Neutrophil (primary cell): ENCODE measurements at regions not wholly inside any gene's neighbourhood (a gene's known extent, or its start where the extent isn't known, plus 50 kb on each side); places are given as distances from the start of the nearest gene placed in this dataset.
"Not testable (repeated sequence)": the region's sequence is repeated elsewhere in the genome, so short reads cannot be mapped to it uniquely, and the experiment has no call there.

Source experiments
- H3K27ac ChIP-seq: fragments of 200-600 bp; sonication (generic); 2 replicates; pipeline ENCODE4 v1.5.1; 2016; ENCODE audit warnings: mild to moderate bottlenecking, moderate library complexity
- H3K27me3 ChIP-seq: fragments of 200-600 bp; sonication (generic); 2 replicates; pipeline ENCODE4 v1.6.0; 2016; ENCODE audit warnings: mild to moderate bottlenecking
- H3K36me3 ChIP-seq: fragments of 200-600 bp; sonication (generic); 2 replicates; pipeline ENCODE4 v1.5.1; 2017
- H3K4me1 ChIP-seq, 2 experiments: fragments of 200-600 bp in 1 of 2; sonication (generic) in 1 of 2; 1 replicate in 1 of 2; 2 replicates in 1 of 2; pipeline versions ENCODE4 v1.5.1 to v1.6.1; 2013 to 2016; ENCODE audit warnings: low read depth in 1 of 2, low read length in 1 of 2, mild to moderate bottlenecking in 1 of 2, moderate library complexity in 1 of 2; ENCODE audit not compliant: control insufficient read depth in 1 of 2, insufficient read depth in 1 of 2
- H3K4me3 ChIP-seq, 2 experiments: fragments of 200-600 bp in 1 of 2; sonication (generic) in 1 of 2; 1 replicate in 1 of 2; 2 replicates in 1 of 2; pipeline ENCODE4 v1.5.1; 2013 to 2016; ENCODE audit warnings: low read depth in 1 of 2, low read length in 1 of 2, mild to moderate bottlenecking in 1 of 2, moderate library complexity in 1 of 2
- H3K9me3 ChIP-seq: fragments of 200-600 bp; sonication (generic); 2 replicates; pipeline ENCODE4 v1.5.1; 2016
- CTCF ChIP-seq: fragments of 200-600 bp; sonication (generic); IDR thresholded peaks from 2 replicates; pipeline ENCODE4 v1.5.1; 2016; ENCODE audit warnings: antibody characterized with exemption

GRCh38 chr9:110031511-110032173 lies 176.3 kb downstream of the C9orf152 start:
- H3K4me1 ChIP-seq = peaks cover 19 to 42% of the 10 kb centered on the region in 2 experiments
- no peak overlapping the region for H3K27ac ChIP-seq
- no peak for TF ChIP-seq CTCF
- no peaks in the 10 kb centered on the region for H3K36me3 ChIP-seq
- no peak overlapping the region for H3K4me3 ChIP-seq
- H3K9me3 ChIP-seq = no peaks in the 10 kb centered on the region
- no peaks in the 10 kb centered on the region for H3K27me3 ChIP-seq

GRCh38 chr9:110032532-110032931 lies 175.4 kb downstream of the C9orf152 start:
- H3K27me3 ChIP-seq, H3K4me3 ChIP-seq, H3K9me3 ChIP-seq, H3K27ac ChIP-seq, H3K36me3 ChIP-seq: not testable (repeated sequence)
- peaks cover 18 to 33% of the 10 kb centered on the region in 2 experiments for H3K4me1 ChIP-seq

- H3K4me1 ChIP-seq = peaks cover 15 to 20% of the 10 kb centered on the region in 2 experiments
- TF ChIP-seq CTCF = no peak
Observed at GRCh38 chr9:110033869-110034268, 174.1 kb downstream of the C9orf152 start.

GRCh38 chr9:110036286-110036685 lies 171.7 kb downstream of the C9orf152 start:
- no peak overlapping the region for H3K27ac ChIP-seq
- H3K4me1 ChIP-seq = no peaks in the 10 kb centered on the region
- TF ChIP-seq CTCF = no peak
- no peaks in the 10 kb centered on the region for H3K27me3 ChIP-seq
- H3K36me3 ChIP-seq = no peaks in the 10 kb centered on the region
- no peak overlapping the region for H3K4me3 ChIP-seq
- no peaks in the 10 kb centered on the region for H3K9me3 ChIP-seq

More at GRCh38 chr9:110033869-110034268, 174.1 kb downstream of the C9orf152 start:
- no peak overlapping the region for H3K27ac ChIP-seq
- no peaks in the 10 kb centered on the region for H3K27me3 ChIP-seq
- H3K9me3 ChIP-seq = no peaks in the 10 kb centered on the region
- H3K4me3 ChIP-seq = no peak overlapping the region
- no peaks in the 10 kb centered on the region for H3K36me3 ChIP-seq

- Histone ChIP-seq H3K4me1 (no peaks in the 10 kb centered on the region), H3K27ac (no peak overlapping the region), H3K27me3 (no peaks in the 10 kb centered on the region), H3K4me3 (no peak overlapping the region), H3K9me3 (no peaks in the 10 kb centered on the region), H3K36me3 (no peaks in the 10 kb centered on the region)
- no peak for TF ChIP-seq CTCF
Observed at GRCh38 chr9:110040788-110041187, 167.2 kb downstream of the C9orf152 start.

GRCh38 chr9:110041452-110041851 lies 166.5 kb downstream of the C9orf152 start:
- Histone ChIP-seq H3K36me3 (no peaks in the 10 kb centered on the region), H3K4me3 (no peak overlapping the region), H3K27me3 (no peaks in the 10 kb centered on the region), H3K9me3 (no peaks in the 10 kb centered on the region), H3K4me1 (no peaks in the 10 kb centered on the region), H3K27ac (no peak overlapping the region)
- no peak for TF ChIP-seq CTCF
